Umbilical cord (tissue), 1 donor: ENCODE measurements at regions not wholly inside any gene's neighbourhood (a gene's known extent, or its start where the extent isn't known, plus 50 kb on each side); places are given as distances from the start of the nearest gene placed in this dataset.

Experiments
- DNase-seq: peaks from one replicate; pipeline ENCODE4 v3.0.0-alpha.2; 2015; ENCODE audit warnings: low spot score

- no peak for DNase-seq
Observed at GRCh38 chr3:170780955-170781354, 89.0 kb downstream of the RPL22L1 start.

GRCh38 chr3:170780471-170780870, 89.5 kb downstream of the RPL22L1 start:
- no peak for DNase-seq

DNA sequence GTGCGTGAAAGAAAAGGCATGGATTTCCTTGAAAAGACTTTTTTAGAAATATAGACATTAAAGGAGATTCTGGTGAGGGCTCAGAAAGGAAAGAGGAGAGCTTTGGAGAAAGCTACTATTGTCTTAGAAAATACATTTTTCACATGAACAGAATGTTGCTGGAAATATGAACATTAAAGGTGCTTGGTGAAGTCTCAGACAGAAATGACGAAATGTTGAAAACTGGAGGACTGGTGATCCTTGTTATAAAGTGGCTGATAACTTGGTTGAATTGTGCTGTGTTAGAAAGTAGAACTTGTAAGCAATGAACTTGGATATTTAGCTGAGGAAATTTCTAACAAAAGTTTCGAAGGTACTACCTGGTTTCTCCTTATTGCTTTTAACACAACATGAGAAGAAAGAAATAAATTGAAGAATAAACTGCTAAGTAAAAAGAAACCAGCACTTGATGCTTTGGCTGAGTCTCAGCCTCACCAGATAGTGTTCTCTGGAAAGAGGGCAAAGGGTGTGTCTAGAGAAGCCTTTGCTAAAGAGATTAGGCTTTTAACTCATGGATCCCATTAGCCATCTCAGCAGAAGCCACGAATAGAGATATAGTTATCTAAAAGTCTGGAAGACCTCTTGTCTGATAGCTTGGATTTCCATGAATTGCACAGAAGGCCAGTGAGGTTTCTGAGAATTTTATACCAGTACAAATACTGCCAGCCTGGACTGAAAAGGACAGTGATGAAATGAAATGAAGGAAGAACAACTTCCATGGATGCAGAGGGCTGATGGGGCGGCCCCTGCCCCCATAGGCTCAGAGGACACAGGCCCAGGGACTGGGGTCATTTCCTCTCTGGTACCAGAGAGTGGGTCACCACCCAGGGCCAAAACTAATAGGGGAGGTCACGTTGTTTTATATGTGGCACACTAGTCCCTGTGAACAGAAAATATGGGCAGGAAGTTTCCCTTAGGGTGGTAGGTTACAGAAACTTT, 91.5 kb downstream of the RPL22L1 start:
- no peak for DNase-seq

DNA sequence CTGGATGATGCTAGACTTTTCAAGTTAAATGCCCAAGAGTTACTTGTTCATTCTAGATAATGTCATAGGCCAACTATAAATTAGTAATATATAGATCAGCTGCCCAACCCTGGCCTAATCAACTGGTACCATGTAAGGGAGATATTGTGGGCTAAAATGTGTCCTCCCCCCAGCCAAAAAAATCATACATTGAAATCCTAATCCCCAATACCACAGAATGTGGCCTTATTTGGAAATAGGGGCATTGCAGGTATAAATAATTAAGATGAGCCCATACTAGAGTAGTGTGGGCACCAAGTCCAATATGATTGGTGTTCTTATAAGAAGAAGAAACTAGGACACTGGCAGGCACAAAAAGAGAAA, 92.5 kb downstream of the RPL22L1 start:
- DNase-seq: no peak

GRCh38 chr3:170776887-170777563, 93.0 kb downstream of the RPL22L1 start:
- no peak for DNase-seq

DNA sequence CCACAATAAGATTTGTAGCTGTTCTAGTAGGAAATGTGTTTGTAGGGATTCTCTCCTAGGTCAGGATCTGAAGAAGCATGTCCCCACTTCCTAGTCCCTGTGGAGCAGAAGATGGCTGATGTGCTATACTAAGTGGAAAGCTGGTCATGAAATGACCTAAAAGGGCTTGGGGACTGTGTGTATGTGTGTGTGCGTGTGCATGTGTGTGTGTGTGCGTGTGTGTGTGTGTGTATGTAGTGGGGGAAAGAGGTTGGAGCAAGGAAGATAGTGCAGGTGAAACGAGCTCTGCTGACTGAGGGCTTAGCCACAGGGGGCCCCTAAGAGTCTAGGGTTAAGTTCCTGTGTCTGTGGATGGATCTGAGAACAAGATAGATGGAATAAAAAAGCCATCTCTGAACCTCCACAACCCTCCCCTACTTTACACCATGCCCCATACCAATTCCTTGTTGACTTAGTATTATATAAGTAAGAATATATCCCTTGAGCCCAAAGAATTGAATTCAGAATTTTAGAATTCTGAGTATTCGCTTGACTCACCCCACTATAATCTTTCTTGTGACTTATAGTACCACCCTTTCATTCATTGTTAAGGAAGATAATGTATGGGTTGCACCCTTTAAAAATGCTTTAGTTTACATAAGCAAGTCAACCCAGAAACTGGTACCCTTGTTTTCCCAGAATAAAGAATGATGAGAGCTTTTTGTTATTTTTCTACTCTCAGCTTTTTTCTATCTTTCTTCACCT, 96.1 kb downstream of the RPL22L1 start:
- no peak for DNase-seq

GRCh38 chr3:170772175-170772574, 97.8 kb downstream of the RPL22L1 start:
- no peak for DNase-seq

GRCh38 chr3:170768334-170768801, 101.6 kb downstream of the RPL22L1 start:
- DNase-seq: no peak

GRCh38 chr3:170767576-170767941, 102.4 kb downstream of the RPL22L1 start:
- DNase-seq: no peak

GRCh38 chr3:170766823-170767575, 103.0 kb downstream of the RPL22L1 start:
- DNase-seq: no peak

DNA sequence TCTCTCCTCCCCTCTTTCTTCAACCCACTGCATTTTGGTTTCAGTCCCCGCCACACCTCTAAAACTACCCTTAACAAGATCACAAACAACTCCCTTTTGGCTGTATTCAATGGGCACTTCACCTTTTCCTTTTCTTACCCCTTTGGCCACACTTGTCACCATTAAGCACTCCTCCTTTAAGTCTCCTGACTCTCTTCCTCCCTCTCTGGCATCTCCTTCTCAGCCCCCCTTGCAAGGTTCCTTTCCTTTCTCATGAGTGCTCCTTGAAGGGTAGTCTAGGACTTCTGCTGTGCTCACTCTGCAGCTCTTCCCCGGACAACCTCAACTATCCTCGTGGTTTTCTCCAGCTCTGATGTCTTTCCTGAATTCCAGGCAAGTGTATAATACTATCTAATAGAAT, 103.7 kb downstream of the RPL22L1 start:
- no peak for DNase-seq

DNA sequence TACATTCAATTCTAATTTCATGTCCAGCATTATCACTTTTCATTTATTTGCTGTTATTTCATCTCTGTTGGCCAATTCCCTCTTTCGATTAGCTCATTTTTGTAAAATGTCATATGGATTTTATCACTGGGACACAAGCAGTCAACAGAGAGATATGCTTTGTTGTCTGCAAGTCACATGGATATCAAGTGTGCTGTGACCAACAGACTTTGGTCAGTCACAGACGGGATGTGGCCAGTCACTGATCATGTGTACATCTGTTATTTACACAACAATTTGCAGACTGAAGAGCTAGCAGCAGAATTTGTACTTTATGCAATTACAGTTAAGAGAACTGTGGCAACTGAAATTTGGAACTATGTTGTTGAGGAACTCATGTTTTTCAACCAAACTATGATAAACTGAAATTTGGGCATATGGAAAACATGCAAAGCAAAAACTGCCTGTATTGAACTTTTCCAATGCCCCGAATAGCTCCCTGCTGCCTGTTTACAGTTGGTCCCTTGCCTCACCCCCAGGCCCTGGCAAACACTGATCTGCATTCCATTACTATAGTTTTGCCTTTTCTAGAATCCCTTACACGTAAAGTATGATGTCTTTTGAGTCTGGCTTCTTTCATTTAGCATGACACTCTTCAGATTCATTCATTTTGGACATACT, 104.4 kb downstream of the RPL22L1 start:
- DNase-seq: no peak

GRCh38 chr3:170764017-170764416, 106.0 kb downstream of the RPL22L1 start:
- DNase-seq: no peak

DNA sequence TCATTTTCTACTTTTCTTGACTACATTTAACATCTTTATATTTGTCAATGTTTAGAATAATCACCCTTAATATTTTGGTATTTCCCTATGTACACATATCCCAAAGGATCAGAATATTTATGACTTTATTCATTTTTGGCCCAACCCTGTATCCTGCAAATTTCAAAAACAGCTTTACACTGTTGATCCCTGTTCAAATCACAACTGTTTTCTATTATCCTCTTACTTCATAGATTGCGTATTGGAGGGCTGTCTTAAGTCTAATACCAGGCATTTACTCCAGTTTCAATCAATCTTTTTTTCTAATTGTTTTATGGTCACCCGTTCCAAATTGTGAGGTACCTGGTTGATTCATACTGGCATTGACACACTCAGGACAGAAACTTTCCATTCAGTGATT, 107.9 kb downstream of the RPL22L1 start:
- DNase-seq: peak; percentile 5

GRCh38 chr3:170761103-170761502, 108.9 kb downstream of the RPL22L1 start:
- no peak for DNase-seq

DNA sequence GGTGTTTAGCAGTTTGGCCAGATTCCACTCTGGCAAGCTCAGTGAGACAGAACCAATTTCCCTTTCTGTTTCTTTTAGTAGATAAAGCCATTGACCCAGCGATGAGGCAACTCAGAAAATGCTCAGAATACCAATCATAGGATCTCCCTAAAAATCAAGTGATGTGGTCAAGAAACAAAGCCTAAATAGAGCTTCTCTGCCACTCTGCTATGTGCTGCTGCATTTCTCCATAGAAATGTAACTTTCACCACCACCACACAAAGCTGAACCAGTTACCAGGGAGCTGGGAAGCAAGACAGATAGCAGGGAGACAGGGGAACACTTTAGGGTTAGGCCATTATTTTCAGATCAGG, 109.8 kb downstream of the RPL22L1 start:
- DNase-seq: no peak

GRCh38 chr3:170759511-170760173, 110.4 kb downstream of the RPL22L1 start:
- no peak for DNase-seq

DNA sequence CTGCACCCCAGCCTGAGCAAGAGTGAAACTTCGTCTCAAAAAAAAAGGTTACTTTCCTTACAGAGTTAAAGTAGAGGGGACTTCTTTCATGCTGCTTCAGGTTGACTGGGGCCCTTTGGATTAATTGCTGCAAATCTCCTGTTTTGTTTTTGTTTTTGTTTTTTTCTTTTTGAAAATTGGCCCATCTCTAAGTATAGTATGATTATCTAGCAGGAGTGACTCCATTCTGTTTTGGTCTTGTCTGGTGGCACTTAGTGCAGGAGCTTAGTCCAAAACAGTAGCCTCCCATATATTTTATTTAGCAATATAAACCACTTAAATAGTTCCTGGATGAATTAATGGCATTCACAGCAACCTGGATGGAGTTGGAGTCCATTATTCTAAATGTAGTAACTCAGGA, 113.0 kb downstream of the RPL22L1 start:
- no peak for DNase-seq

GRCh38 chr3:170754311-170754693, 115.7 kb downstream of the RPL22L1 start:
- no peak for DNase-seq
